HUDEP-2 (cell line): ENCODE measurements at regions not wholly inside any gene's neighbourhood (a gene's known extent, or its start where the extent isn't known, plus 50 kb on each side); places are given as distances from the start of the nearest gene placed in this dataset.

Source experiments
- DNase-seq, 76 experiments: peaks; one replicate each; lab custom pipeline; 2025; ENCODE audit not compliant: unreplicated experiment in 76 of 76; lab: John Stamatoyannopoulos, UW

GRCh38 chr1:10848109-10848684 is 51.8 kb upstream of the CASZ1 start:
- DNase-seq: no peak

DNA sequence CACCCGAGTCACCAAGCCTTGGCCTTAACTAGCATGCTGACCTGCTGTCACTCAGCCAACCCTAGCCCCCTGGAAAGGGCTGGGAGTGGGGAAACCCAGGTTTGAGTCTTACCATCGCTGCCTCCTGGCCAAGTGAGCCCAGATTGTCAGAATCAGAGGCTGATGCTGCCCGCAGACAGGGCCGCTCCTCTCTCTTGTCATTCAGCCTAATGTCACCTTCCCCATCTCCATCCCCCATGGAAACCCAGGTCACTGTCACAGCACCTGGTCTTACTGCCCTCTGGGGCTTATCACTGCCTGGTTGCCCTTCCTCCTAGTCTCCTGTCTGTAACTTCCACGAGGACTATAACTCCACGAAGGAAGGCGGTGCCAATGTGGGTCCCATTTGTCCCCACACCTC is 53.6 kb upstream of the CASZ1 start:
- no peak for DNase-seq

DNA sequence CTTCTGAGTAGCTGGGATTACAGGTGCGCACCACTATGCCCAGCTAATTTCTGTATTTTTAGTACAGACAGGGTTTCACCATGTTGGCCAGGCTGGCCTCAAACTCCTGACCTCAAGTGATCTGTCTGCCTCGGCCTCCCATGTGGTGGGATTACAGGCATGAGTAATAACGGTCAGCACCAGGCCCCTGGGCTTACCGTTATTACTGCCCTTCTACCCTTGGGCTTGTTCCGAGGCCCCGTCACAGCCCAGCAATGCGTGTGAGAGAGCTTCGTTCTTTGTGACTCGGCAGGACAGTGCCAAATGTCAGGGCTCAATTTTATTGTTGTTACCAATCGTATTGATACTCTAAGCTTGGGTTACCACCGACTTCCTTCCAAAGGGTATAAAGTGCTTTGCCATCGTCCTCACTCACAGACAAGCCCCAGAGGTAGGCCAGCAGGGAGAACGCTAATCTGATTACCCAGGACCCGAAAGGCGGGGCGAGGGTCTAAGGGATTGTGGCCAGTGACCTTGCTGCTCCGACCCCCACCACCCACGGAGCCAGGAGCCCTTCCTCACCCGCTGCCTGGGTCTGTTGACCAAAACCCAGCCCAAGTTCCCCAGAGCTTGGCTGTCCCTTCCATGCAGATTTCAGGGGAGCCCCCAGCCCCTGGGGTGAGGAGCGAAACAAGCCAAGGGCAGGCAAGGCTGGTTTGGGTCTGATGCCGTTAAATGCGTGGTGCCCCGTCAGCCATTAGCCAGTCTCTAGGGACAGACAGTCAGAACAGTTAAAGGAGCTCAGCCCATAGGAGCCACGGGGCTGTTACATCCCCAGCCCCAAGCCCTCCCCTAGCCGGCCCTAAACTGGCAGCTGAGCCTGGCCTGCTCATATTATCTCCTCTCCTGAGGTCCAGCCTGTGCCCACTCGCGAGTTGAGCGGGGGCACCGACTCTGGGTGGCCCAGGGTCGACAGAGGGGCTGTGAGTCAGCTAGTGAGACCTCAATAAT is 54.9 kb upstream of the CASZ1 start:
- no peak for DNase-seq

- no peak for DNase-seq
Measured at GRCh38 chr1:10852018-10852417, 55.6 kb upstream of the CASZ1 start.

DNA sequence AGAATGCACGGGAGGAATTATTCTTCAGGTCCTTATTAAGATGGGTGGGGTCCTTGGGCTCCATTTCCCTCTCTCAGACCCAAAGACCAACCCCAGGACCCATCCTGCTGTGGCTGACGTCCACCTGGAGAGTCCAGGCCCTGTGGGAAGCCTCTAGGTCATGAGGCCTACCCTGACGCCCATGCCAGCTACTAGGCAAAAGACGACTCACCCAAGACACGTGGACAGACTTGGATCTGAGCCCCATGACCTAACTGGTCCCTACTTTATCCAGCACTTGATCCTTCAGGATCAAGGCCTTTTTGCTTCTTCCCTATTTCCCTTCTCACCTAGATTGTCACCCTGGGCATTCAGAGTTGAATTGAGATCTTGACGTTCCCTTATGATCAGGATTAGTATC is 56.0 kb upstream of the CASZ1 start:
- DNase-seq: no peak

- no peak for DNase-seq
Measured at GRCh38 chr1:10852998-10853520, 56.6 kb upstream of the CASZ1 start.

DNA sequence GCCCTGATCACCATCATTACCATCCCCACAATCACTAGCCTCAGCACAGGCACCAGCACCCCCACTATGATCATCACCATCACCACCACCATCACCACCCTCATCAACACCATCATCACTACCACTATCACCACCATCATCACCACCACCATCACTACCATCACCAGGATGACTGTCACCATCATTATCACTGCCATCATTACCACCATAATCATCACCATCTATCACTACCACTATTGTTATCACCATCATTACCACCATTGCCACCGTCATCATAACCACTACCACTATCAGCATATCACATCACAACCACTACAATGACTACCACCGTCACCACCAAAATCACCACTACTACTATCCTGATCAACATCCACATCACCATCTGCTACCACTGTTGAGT is 57.3 kb upstream of the CASZ1 start:
- no peak for DNase-seq

DNA sequence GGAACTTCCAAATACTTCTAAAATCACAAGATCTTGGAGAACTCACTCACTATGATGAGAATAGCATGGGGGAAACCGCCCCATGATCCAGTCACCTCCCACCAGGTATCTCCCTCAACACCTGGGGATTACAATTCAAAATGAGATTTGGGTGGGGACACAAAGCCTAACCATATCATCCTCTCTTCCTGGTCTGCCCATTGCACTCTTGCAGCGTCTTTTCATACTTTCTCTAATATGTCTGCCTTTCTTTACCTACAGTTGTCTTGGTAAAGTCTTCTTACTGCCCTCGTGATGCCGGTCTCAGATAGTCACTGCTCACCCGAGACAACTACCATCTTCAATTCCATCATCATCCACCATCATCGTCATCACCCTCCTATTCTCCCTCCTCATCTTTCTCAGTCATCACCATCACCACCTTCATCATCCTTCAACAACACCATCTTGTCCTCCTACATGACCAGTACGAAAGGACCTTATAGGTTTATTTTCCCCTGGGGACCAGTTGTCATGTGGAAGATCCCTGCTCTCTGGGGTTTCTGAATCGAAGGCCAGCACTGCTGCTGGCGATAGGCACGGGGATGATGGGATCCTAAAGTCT is 58.5 kb upstream of the CASZ1 start:
- DNase-seq: no peak

DNA sequence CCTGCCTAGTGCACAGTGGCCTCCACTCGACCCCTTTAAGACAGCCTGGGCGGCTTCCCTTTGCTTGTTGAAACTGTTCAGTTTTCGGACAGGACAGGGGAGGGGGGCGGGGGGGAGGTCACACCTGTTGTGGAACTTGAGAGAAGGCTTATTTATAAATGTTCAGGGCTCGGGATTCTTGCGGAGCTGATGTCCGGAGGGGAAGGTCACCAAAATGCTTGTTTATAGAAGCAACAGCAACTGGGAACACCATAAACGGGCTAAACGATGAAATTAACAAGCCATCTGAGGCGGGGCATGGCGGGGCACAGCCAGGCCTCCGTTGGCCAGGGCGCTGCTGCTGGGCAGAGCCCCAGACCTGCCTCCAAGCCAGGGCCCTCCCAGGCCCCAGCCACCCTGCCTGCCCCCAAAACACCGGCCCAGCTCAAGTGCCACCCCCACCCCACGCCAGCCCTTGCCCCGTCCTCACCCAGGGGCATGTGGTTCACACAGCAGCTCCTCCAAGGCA is 59.8 kb upstream of the CASZ1 start:
- DNase-seq: no peak

GRCh38 chr1:10856863-10857598 is 60.6 kb upstream of the CASZ1 start:
- DNase-seq: no peak

DNA sequence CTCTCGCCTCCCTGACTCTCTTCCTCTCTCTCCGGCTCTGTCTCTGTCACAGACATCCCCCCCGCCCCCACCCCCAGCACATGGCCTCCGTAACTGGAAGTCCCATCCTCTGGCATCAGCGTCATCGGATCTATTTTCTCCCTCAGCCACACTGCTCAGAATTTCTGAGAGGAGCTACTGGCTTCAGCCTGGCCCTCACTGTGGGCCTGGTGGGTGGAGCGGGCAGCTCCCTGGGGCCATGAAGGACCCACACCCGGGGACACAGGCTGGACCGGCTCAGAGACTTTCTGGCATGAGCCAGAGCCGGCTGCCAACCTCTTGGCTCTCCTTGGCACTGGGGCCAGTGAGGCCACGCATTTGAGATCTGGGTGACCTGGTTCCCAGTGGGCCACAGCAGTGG is 61.2 kb upstream of the CASZ1 start:
- DNase-seq: no peak

GRCh38 chr1:10860218-10860617 is 63.8 kb upstream of the CASZ1 start:
- no peak for DNase-seq

DNA sequence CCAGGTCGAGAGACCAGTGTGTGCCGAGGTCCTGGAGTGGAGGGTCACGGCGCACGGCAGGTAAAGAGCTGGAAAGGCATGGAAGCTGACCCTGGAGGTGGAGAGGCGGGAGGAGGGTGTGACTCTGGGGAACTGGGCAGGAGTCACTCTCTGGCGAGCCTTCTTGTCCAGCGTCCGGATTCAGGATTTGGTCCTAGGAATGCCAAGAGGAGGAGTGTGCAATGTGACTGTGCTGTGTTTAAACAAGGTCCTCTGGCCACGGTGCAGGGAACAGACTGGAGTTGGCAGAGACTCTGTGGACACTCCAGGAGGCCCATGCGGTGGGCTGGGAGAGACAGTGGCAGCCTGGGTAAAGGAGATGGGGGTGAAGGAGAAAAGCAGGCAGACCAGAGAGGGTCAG is 64.2 kb upstream of the CASZ1 start:
- no peak for DNase-seq

- DNase-seq: no peak
Measured at GRCh38 chr1:10861822-10862221, 65.4 kb upstream of the CASZ1 start.

DNA sequence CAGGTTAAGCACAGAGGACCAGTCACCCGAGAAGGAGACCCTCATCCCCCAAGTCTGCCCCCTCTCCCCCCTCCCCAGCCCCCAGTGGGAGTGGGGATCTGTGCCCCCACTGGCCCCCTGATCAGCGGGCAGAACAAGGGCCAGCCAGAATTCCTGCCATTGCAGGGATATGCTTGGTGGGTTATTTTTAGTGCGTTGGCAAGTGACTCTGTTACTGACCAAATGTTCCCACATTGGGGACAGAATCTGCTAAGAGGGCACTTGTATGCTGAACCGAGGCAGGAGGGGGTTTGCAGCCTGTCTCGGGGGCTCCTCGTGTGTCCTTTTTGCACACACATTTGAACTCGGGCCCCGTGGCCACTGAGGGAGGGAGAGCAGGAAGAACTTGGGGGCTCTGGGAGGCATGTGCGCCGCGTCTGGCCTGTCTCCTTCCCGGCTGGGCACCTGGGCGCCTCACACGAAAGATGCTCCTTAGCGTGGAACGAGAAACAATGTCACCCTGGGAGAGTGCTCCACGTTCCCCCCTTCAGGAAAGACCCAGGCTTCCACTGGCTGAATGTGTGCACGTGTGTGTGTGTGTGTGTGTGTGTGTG is 66.4 kb upstream of the CASZ1 start:
- no peak for DNase-seq

GRCh38 chr1:10863886-10864285 is 67.4 kb upstream of the CASZ1 start:
- DNase-seq: no peak

GRCh38 chr1:10864776-10865175 is 68.3 kb upstream of the CASZ1 start:
- DNase-seq: no peak

GRCh38 chr1:10865518-10866320 is 69.3 kb upstream of the CASZ1 start:
- DNase-seq: no peak

GRCh38 chr1:10866321-10867093 is 70.1 kb upstream of the CASZ1 start:
- DNase-seq: no peak
